ENCODE measurements at regions not wholly inside any gene's neighbourhood (a gene's known extent, or its start where the extent isn't known, plus 50 kb on each side); places are given as distances from the start of the nearest gene placed in this dataset.

- TF ChIP-seq ZBTB7A (IDR thresholded peaks at IDR 0.05; ENCODE audit: low read depth) (no peak), NFIC (IDR thresholded peaks at IDR 0.05) (no peak), EGR1 (IDR thresholded peaks at IDR 0.05) (no peak), REST (IDR thresholded peaks at IDR 0.05; ENCODE audit: low read depth) (no peak), MAX (IDR thresholded peaks at IDR 0.05) (no peak), USF1 (IDR thresholded peaks at IDR 0.05) (no peak), CEBPB (IDR thresholded peaks at IDR 0.05) (no peak)
These were observed 148.7 kb upstream of the CARMIL1 start for GRCh38 chr6:25130518-25130917.

- TF ChIP-seq TEAD4 (IDR thresholded peaks at IDR 0.05) (no peak), RAD21 (IDR thresholded peaks at IDR 0.05; ENCODE audit: low read depth) (no peak)
These were observed 146.2 kb upstream of the CARMIL1 start for GRCh38 chr6:25132934-25133333.

- TF ChIP-seq TAF1 (IDR thresholded peaks at IDR 0.05; ENCODE audit: low read depth) (no peak), ZBTB7A (IDR thresholded peaks at IDR 0.05; ENCODE audit: low read depth) (no peak)
These were observed 145.6 kb upstream of the CARMIL1 start for GRCh38 chr6:25133568-25133967.

GRCh38 chr6:25136854-25137253 is 142.3 kb upstream of the CARMIL1 start:
- TF ChIP-seq REST (IDR thresholded peaks at IDR 0.05; ENCODE audit: low read depth) (no peak), NFIC (IDR thresholded peaks at IDR 0.05) (no peak), TEAD4 (IDR thresholded peaks at IDR 0.05) (no peak), EP300 (IDR thresholded peaks at IDR 0.05; ENCODE audit: borderline replicate concordance) (no peak), TAF1 (IDR thresholded peaks at IDR 0.05; ENCODE audit: low read depth) (no peak), TCF12 (IDR thresholded peaks at IDR 0.05; ENCODE audit: low read depth) (no peak), RAD21 (IDR thresholded peaks at IDR 0.05; ENCODE audit: low read depth) (no peak), USF1 (IDR thresholded peaks at IDR 0.05) (no peak), YY1 (IDR thresholded peaks at IDR 0.05; ENCODE audit: low read depth) (no peak), ZBTB7A (IDR thresholded peaks at IDR 0.05; ENCODE audit: low read depth) (no peak), EGR1 (IDR thresholded peaks at IDR 0.05) (no peak), CREB1 (IDR thresholded peaks at IDR 0.05; ENCODE audit: low read depth) (no peak), FOXM1 (IDR thresholded peaks at IDR 0.05; ENCODE audit: borderline replicate concordance, low read depth) (no peak), CEBPB (IDR thresholded peaks at IDR 0.05) (no peak), MAX (IDR thresholded peaks at IDR 0.05) (no peak)

- TF ChIP-seq EGR1 (IDR thresholded peaks at IDR 0.05) (no peak), REST (IDR thresholded peaks at IDR 0.05; ENCODE audit: low read depth) (no peak), NFIC (IDR thresholded peaks at IDR 0.05) (no peak), RAD21 (IDR thresholded peaks at IDR 0.05; ENCODE audit: low read depth) (no peak), CREB1 (IDR thresholded peaks at IDR 0.05; ENCODE audit: low read depth) (no peak), CEBPB (IDR thresholded peaks at IDR 0.05) (no peak), YY1 (IDR thresholded peaks at IDR 0.05; ENCODE audit: low read depth) (no peak), TAF1 (IDR thresholded peaks at IDR 0.05; ENCODE audit: low read depth) (no peak), TCF12 (IDR thresholded peaks at IDR 0.05; ENCODE audit: low read depth) (no peak), TEAD4 (IDR thresholded peaks at IDR 0.05) (no peak), EP300 (IDR thresholded peaks at IDR 0.05; ENCODE audit: borderline replicate concordance) (no peak), FOXM1 (IDR thresholded peaks at IDR 0.05; ENCODE audit: borderline replicate concordance, low read depth) (no peak), ZBTB7A (IDR thresholded peaks at IDR 0.05; ENCODE audit: low read depth) (no peak), USF1 (IDR thresholded peaks at IDR 0.05) (no peak), MAX (IDR thresholded peaks at IDR 0.05) (no peak)
These were observed 141.7 kb upstream of the CARMIL1 start for GRCh38 chr6:25137480-25137879.
